T follicular helper cell (primary cell): ENCODE measurements at regions not wholly inside any gene's neighbourhood (a gene's known extent, or its start where the extent isn't known, plus 50 kb on each side); places are given as distances from the start of the nearest gene placed in this dataset.

Source experiments
- DNase-seq: peaks from one replicate; pipeline ENCODE4 v3.0.0-alpha.2; 2020; ENCODE audit warnings: low read depth

DNA sequence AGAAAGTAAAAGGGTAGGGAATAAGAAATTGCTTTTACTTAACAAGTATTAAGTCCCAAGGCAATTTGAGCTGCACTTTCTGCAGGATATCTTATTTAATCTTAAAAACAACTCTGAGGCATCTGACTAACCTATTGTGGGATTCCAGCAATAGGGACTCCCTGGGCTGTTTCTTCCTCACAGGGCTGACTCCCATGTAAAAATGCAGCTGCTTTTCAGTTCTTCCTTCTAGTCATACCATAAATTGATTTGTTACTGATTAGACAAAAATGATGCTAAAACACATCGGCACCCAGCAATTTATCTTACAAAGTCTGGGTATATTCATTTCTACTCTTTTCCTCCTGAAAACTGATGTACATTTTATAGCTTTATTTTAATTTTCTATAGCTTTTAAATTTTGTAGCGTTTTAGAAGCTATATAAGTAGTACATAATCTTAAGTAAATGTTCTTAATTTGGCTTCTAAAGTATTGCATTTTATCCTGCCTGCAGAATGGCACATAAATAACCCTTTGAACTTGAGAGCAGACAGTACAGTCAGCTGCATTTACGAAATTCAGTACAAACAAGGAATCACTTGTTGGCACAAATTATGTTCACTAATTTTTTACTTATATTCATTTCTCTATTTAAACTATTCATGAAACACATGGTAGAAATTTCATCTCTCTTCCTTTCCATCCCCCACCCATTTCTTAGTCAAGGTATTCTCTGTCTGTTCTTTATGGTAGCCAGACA is 102.4 kb upstream of the FRY start:
- no peak for DNase-seq

DNA sequence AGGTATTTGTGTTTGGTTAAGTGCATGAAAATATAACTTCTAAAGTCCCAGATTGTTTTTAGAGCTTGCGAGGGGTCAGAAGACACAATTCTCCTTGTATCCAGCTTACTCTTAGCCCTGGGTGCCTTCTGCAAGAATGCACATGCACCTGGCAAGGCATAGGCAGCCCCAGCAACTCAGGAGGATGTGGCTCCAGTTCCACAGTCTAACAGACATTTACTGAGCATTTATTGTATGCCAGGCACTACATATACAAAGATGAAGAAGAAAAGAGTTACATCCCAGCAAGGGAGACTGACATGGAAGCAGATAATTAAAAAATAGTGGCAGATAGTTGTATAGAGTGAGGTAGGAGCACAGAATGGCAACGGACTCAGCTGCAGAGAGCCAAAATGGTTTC is 101.1 kb upstream of the FRY start:
- DNase-seq, result no peak

DNA sequence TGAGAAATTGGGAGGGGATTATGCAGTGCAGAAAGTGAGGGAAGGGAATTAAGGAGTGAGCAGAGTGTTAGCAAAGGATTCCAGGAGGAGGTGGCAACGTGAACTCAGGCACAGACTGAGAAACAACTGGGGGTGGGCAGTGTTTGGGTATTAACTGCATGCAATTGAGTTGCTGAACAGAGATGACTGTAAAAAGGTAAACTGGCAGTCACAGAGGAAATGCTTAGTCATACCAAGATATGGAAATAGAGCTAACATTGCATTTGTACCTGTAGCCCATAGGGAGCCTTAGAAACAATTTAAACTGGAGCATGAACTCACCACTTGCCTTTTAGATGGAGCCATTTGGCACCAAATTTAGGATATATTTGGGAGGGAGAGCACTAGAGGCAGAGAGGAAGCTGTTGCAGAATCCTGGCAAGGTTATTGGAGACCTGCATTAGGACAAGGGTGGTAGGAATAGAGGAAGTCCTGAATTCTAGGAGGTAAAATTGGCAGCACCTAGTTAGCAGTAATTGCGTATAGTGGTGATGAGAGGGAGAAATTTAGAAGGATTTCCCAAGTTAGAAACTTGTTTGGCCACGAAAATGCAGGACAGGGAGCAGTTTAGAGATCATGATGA is 100.6 kb upstream of the FRY start:
- no peak for DNase-seq

DNA sequence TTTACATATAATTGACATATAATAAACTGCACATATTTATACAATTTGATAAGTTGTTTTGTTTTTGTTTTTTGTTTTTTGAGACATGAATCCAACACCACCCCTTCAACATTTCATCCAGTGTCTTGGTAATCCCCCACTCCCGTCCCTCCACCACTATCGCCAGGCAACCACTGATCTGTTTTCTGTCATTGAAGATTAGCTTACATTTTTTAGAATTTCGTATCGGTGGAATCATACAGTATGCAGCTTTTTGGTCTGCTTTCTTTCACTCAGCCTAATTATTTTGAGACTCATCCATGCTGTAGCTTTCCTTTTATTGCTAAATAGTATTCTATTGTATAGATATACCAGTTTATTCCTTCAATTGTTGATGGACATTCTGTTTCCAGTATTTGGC is 94.1 kb upstream of the FRY start:
- no peak for DNase-seq

DNA sequence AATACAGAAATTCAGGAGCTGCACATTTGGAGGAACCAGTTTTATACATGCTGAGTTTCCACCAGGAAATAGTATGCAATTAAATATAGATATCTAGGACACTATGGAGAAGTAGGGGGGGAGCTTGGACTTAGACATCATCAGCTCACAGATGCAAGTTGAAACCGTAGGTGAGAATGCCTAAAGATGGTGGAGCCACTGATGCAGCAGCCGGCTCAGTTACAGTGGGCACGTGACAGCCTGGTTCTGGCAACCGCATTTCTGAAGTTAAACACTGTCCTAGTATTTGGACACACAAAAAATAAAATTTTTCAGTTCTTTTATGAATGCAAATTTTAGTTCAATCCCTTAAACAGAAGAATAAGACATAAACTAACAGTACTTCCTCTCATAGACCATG is 91.5 kb upstream of the FRY start:
- no peak for DNase-seq

DNA sequence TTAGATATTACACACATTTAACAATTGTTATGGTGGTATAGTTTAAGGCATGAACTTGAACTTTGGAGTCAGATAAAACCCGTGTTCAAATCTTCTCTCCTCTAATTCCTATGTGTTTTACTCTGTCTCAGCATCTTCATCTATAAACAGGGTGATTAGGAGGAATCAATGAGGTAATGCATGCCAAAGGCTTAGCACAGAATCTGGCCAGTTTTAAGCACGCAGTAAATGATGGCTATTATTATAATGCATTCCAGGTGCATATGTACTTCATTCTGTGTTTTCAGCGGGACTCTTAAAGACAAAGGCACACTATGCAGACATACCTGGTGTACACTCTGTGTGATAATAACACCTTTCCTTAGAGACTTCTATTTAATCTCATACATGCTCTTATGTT is 88.0 kb upstream of the FRY start:
- no peak for DNase-seq

DNA sequence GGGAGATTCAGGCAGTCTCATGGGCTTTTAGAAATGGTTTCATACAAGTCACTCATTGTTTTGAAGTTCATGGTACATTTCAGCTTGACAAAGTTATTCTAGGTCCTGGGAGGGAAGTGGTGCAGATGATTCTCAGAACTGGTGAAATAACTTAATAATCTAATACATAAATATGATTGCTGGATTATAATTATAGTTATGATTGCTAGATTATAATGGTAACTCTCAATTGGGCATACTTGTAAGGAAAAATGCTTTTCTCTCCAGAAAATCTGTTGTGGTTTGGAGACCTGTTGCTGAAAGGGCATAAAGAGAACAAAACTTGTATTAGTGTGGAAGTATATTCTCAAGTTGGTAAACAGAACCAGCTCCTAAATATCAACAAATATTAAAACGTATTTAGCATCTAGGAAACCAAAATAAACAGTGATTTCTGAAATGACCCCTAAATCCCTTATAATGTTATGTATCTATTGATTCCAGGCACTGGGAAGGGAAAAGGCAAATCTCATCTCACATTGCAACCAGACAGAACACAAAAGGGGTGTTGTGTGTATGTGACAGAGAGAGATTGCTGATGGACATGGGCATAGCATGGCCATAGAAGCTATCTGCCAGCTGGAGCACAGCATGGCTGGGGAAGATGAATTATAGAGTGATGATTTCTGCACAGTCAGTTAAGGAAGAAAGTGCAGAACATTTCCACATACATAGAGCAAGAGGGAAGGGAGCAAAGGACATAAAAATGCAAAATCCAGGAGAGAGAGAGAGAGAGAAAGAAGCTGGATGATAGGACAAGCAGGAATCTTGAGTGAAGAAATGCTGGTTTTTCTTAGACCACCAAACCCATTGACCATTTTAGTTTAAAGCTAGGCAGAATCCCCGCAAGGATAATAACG is 87.1 kb upstream of the FRY start:
- DNase-seq, result no peak

DNA sequence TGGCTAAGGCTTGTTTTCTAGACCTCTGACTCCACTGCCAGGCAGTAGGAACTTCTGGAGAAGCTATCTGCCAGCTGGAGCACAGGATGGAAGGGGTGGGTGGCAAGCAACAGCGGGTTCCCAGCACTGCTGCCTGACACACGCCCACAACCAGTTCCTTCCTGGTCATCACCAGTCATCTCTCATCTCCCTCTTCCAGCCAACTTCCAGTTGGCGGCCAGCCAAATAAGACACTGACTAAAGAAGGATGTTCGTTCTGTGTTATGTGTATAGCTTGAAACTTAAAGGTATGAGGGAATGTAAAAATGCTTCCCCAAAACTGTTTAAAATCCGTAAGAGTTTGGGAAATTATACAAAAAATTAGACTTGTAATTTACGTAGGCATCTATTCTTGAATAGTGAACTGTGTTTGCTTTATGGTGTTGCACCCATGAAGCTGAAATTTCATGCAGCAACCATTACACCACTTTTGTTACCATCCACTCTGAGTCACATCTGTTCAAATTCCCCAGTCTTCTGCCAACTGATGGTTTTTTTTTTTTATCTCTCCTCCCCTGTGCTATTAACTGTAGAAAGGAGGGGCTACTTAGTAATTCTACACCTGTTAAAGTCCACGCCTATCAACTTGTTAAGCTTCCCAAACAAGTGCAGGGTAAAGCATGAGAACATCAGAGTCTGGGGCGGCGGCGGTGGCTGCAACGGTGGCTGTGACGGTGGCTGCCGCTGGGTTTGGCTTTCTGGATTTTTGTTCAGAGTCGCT is 86.2 kb upstream of the FRY start:
- DNase-seq, result no peak

DNA sequence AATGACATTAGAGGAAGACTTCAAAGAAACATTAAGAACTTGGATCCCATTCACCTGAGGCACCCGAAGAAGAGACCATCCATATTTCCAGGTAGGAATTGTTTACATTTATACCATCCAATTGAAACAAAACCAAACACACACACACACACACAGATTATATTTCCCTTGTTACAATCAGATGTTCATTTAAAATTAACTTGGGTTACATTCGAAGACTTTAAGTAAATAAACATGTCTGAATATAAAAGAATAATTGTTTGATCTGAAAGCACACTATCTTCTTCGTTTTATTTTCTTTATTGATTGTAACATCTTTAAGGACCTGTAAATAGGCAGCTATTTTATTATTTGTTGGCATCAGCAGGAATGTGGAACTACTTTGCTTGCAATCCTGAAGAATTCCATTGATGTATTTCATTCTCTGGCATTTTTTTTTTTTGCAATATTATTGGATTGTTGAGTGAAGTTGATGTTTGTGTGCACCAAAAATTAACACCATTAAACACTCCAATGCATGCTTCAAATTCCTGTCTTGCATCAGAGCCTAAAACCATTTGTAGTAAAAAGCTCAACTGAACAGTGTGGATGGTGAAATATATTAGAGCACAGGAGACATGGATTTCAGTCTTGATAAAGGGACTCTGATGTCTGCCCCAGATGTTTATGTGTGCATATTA is 85.3 kb upstream of the FRY start:
- DNase-seq, result no peak

DNA sequence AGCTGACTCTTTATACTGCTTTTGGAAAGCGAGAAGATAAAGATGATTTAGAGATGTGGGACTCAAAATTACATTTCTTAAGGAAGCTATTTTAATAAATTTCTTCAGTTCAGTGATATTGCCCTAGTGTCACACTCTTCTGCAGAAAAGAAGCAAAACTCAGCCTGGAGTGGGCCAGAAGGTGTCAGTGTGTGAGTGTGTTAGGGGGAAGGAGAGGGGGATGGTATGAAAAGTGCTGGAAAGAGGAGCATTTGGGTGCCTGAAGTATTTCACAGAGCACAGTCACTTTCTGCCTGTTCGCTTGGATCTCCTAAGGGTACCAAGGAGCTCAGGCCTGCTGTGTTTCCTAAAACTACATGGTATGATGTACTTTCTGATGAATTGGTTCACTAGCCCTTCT is 84.5 kb upstream of the FRY start:
- DNase-seq, result no peak

DNA sequence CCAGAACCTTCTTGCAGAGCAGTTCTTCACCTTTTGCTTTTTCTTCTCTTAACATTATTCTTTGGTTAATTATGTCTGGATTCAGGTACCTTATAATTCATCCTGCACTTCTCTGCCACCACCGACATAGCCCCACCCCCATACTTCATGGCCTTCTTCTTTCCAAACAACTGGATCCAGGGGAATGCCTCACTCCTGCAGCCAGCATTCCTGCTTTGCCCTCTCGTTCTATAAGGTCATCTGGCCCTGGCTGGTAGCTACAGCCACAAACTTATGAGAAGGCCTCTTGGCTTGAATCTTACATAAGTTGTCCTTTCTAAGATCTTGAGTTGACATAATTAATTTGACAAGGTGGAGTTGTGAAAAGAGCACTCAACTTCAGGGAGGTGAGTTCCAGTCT is 84.1 kb upstream of the FRY start:
- no peak for DNase-seq

DNA sequence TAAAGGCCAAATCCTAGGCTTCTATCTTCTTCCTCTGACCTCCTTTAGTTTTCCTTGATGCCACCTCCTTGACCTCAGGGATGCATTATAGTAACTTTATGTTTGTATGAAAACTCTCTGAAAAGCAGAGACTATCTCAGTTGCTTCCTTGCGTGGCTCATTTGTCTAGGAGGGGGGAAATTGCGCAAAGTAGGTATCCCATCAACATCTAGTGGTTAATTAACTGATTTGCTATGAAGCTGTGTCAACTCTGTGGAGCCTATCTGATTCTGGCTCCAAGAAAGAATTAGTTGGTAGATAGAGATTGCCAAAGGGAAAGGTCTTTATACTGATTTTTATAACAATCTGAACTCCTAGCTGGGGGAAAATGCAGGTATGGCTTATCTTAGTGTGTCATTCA is 82.1 kb upstream of the FRY start:
- no peak for DNase-seq

DNA sequence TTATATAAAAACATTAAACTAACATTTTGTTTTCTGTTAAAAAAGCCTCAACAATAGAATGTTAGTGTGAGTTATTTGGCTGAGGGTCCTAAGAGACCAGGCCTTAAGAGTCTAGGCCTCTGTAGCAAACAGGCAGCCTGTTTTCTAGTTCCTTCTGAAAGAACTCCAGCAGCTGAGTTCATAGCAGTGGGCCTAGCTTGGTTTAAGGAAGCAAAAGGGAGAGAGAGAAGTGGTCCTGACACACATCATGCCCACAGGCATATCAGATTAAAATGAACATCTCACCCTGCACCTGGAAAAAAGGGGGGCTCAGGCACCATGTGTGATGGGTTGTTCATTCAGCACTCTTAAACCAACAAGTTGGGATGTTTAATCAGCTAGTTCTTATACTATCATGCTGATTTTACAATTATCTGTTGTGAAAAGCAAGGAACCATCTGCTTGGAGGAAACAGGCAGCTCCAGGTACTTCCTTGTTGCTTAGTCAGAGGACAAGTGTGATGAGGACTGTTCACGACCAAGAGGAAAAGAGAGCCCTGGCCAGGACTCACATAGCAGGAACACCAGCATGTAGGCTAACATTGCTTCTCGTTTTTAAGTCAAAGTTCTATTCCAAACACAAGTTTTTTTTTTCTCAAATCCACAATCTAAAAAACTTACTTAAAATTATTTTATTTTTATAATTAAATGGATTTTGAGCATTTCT is 81.3 kb upstream of the FRY start:
- no peak for DNase-seq

DNA sequence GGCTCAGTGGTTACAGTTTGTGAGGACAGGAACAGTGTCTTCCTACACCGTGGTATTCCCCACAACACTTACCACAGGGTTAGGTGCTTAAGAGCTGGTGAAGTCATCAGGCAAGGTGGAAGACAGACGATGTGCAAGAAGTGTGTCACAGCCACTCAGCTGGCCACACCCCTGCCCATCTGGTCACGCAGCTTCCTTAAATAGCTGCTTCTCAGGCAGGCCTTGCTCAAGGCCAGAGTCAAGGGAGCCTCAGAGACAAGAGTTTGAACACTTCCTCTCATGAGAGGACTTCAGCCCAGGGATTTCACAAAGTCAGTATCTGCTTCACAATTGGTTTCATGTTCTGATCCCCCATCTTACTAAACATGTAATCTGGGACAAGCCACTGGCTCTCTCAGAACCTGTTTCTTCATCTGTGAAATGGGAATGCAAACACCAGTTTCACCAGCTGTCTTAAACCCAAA is 80.3 kb upstream of the FRY start:
- DNase-seq, result no peak

DNA sequence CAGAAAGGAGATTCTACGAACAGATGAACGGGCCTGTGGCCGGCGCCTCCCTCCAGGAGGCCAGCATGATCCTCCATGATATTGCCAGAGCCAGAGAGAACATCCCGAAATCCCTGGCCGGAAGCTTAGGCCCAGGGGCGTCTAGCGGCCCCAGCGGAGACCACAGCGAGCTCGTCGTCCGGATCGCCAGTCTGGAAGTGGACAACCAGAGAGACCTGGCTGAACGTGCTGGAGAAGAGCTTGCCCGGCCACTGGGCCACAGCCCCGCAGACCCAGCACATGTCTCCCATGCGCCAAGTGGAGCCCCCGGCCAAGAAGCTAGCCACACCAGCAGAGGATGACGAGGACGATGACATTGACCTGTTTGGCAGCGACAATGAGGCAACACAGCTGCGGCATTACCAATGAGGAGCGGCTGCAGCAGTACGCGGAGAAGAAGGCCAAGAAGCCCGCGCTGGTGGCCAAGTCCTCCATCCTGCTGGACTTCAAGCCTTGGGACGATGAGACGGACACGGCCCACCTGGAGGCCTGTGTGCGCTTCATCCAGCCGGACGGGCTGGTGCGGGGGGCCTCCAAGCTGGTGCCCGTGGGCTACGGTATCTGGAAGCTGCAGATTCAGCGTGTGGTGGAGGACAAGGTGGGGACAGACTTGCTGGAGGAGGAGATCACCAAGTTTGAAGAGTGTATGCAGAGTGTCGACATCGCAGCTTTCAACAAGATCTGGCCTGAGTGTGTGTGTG is 78.8 kb upstream of the FRY start:
- no peak for DNase-seq

DNA sequence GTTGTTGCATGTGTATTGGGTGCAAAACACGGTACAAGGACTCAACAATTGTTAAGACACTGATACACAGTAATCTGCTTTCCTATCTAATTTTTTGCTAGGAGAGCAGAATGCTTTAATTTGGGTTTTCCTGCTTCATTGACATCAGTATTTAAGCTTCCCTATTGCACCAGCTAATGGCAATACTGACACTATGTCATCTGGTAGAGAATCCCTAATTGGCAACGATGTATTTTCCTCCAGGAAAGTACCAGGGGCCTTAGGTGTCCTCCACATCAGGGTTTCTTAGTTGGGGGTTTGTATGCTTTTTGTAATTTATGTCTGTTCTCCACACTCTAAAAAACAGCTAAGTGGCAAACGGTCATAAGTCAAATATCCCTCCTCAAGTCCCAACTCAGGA is 76.5 kb upstream of the FRY start:
- no peak for DNase-seq

DNA sequence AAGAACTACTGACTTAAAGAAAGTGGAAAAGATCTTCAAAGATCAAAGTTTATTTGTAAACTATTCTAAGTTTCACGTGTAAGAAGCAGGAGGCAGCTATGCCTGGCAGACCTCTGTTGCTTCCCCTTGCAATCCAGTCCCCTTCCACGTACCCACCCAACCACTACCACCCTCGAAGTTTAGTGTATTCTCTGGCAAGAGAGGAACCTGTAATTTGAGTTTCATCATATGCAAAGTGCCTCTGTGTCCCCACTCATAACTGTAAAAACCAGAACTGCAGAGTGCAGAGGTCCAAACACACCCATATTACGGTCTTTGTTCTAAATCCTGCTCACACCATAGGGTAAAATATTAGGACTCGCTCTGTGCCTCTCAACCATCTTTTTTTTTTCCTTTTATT is 75.8 kb upstream of the FRY start:
- DNase-seq, result no peak

DNA sequence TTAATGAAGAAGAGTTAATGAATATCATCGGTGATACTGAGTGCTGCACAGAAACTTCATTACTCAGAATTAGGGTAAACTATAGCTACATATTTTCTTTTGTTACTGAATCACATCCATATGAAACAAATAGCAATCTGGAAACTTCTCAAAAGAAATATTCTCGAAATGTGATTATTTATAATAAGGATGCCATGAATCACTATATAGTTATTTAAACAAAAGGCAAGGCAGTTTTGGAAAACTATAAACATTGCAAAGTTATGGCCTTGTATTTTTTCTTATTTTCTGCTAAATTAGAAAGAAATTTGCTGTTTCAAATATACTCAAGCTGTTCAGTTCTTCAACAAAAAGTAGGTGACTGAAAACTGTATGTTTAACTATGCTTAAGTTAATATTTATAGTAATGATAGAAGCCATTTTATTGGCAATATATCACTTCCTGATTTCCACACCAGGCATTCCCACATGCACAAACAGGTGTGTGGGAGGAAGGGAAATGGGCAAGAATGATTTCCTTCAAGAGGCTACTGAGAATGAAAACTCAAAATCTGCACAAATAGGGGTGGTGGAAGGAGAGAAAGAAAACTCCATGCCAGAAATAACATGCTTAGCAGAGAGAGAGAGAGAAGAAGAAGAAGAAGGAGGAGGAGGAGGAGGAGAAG is 74.5 kb upstream of the FRY start:
- no peak for DNase-seq

DNA sequence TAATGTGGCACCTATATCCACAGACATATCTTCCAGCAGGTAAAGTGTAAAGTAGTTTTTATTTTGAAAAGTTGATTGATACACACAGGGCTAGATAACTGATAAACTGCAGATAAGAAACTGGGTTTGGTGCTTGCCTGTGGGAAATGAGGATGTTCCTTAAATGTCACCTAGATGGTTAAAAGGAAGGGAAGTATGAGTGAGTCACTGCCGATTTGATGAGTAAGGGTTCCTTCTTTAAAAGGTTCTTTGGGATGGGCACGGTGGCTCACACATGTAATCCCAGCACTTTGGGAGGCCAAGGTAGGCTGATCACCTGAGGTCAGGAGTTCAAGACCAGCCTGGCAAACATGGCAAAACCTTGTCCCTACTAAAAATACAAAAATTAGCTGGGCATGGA is 73.8 kb upstream of the FRY start:
- no peak for DNase-seq
